GM19452 (cell line): ENCODE measurements at regions not wholly inside any gene's neighbourhood (a gene's known extent, or its start where the extent isn't known, plus 50 kb on each side); places are given as distances from the start of the nearest gene placed in this dataset.

Experiments
- ATAC-seq: cut with Tn5 transposase; IDR thresholded peaks from one replicate; pipeline ENCODE4 v1.9.1; 2021; ENCODE audit not compliant: unreplicated experiment

DNA sequence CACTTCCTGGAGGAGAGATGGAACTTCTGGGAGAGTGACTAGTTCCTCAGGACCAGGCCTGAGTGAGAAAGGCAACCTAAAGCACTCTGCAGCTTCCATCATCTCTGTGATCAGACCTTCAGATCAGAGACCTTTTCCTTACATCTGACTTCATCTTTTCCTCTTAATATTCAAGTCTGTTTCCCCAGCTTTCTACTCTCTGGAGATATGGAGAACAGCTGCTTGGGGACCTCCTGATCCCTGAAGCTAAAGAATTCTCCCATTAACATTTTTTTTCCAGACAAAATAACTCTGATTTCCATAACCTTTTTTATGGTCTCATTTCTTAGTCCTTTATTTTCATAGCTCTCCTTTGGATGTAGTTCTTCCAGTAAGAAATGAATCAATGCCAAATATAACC, 133.4 kb upstream of the FNDC3A start:
- no peak for ATAC-seq

DNA sequence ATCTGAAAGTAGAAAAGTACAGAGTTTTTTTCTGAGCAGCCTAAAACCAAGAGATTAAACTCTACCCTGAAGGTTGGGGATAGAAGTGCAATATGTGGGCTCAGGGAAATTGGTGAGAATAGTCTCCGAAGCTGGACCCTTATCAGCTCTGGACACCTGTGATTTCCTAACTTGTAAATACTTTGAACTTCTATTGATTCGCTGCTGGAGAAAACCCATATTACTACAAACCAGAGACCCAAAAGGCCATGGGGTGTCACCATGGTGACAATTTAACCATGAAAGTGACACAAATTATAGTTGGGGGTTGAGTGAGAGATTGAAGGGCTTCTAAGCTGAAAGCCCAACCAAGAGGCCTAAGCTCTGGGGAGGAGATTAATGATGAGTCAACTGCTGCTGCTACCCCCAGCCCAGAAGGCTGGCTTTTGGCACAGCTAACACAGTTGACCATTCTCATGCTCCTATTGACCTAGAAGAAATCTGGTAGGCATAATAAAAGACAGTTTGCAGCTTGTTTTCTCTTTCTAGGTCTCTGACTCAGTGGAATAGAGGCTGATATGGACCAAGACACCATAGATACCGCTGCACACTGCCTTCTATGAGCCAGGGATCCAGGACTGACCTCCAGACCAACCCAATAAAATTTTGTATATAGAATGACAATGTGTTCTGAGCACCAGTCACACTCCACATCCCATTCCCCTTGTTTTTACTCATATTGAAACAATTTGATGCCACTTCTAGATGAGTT, 131.9 kb upstream of the FNDC3A start:
- no peak for ATAC-seq

DNA sequence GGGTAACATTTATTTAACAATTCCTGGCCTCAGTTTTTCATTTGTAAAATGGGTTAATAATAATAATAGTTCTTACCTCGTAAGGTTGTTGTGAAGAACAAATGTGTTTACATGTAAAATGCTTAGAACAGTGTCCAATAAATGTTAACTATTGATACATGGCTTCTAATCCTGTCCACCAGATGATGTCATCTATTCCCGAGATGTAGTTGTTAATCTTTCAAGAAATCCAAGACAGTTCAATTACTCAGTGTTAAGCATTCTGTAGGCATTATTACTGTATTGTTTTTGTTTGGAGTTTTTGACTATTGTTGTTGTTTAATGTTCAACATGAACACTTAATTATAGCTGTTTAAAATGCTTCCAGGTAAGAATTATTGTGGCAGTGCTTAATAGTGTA, 131.0 kb upstream of the FNDC3A start:
- no peak for ATAC-seq

DNA sequence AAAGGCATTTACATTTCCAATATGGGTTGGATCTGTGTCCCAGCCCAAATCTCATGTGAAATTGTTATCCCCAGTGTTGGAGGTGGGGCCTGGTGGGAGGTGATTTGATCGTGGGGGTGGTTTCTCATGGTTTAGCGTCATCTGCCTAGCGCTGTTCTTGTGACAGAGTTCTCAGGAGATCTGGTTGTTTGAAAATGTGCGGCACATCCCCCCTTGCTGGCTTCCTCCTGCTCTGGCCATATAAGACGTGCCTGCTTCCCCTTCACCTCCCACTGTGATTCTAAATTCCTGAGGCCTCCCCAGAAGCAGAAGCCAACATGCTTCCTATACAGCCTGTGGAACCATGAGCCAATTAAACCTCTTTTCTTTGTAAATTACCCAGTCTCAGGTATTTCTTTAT, 126.2 kb upstream of the FNDC3A start:
- no peak for ATAC-seq

DNA sequence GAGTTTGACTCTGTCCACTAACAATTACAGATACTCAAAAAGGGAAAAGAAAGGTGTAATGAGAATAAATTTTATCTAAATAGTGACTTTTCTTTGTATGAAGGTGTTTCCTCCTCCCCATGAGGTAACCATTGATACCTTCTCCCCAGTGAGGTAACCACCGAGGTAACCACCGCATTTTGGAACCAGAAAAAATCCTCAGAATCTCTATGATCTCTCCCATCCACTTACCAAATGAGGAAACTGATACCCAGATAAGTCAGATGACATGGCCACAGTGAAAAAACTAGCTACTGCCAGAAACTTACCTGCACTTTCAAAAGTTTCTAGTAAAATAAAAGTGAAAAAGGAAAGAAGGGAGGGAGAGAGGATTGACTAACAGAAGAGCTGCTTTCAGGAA, 124.0 kb upstream of the FNDC3A start:
- no peak for ATAC-seq

DNA sequence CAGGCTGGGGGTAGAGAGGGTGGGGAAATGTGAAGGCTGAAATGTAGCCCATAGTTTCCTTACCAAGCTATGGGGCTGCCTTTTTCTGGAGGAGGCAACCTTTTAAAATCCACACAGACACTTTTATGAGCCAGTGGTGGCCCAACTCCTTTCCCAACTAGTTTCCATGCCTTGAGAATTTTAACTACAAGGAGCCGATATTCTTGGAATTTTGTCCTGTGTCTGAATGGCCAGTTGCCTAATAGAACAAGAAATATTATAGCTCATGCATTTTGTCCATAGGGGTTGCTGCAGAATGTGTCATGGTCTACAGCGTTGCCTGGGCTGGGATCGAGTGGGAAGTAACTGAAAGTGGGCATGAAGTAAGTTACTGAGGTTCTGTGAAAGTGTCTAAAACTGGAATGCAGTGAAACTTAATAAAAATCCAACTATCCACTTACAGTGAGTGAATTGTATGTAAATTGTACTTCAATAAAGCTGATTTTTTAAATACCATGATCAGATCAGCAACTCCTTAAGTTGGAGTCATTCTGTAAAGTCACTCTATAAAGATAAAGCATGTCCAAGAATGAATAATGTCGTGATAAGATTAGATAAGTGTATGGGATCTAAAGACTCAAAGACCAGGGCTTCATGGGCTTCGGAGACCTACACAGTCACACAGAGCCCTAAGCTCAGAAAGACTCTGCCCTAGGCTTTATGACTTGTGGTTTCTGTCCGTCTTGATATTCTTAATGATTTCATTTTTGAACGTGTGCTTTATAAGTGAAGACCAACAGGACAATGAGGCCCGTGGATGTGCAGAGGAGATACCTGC, 122.6 kb upstream of the FNDC3A start:
- no peak for ATAC-seq

DNA sequence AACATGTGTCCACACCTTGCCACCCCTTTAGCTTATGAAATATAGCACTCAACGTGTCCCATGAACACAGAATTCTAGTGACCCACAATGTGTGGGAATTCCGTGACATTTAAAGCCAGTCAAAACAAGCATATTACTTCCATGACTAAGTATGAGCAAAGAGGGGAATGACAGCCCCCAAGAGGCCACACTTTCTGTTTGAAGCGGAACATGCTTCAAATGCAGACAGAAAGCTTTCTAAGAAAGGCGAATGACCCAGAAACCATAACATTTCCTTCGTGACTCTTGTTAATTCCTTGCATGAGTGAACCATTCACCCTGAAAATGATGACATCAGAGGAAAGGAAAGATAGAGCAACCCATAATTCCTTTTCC, 122.0 kb upstream of the FNDC3A start:
- ATAC-seq, result no peak

DNA sequence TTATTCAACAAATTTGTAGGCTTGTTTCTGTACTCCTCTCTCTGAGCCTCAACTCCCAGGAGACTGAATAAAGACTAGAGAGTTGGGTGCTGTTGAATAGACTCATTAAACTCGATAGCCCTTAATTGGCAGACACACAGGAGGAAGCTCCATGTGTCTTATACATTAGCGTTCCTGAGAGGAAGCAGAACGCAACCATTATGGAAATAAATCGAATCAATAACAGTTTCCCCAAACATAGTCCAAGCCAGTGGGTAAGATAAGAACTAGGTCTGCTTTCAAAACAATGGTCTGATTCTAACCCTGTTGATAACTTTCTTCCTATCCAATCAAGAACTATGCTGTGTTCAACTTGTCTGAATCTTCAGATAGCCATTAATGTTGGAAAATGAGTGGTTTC, 118.1 kb upstream of the FNDC3A start:
- ATAC-seq, result no peak

DNA sequence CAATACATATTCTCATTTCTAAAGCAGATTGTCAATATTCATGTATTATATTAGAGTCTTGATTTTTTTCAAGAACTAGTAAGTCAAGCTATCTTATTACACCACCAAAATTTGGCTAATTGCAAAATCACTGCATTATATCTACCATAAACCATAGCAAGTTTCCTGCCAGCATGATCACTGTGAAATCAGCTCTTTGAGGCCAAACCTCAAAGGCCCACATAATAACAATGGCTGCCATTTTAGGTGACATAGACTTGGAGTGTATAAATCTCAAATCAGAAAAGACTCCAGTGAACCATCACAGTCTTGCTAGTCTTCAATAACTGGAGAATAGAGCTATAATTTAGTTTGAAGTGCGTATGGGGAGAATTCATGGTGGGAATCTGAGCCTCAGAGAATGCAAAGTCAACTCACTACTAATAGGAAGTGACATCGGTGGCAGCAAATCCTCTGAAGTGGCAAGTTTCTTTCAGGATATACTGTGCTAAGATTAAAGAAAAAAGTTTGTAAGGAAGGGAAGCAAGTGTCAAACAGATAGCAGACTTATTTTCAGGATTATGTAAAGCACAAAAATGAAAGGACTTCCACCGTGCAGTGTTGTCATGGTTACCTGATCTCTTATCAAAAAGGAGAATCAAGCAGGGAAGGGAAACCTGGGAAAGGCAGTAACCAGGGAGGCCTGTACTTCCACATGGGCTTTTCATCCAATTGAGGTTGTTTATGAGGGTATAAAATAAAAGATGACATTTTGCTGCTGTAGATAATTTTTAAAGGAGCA, 117.4 kb upstream of the FNDC3A start:
- no peak for ATAC-seq

DNA sequence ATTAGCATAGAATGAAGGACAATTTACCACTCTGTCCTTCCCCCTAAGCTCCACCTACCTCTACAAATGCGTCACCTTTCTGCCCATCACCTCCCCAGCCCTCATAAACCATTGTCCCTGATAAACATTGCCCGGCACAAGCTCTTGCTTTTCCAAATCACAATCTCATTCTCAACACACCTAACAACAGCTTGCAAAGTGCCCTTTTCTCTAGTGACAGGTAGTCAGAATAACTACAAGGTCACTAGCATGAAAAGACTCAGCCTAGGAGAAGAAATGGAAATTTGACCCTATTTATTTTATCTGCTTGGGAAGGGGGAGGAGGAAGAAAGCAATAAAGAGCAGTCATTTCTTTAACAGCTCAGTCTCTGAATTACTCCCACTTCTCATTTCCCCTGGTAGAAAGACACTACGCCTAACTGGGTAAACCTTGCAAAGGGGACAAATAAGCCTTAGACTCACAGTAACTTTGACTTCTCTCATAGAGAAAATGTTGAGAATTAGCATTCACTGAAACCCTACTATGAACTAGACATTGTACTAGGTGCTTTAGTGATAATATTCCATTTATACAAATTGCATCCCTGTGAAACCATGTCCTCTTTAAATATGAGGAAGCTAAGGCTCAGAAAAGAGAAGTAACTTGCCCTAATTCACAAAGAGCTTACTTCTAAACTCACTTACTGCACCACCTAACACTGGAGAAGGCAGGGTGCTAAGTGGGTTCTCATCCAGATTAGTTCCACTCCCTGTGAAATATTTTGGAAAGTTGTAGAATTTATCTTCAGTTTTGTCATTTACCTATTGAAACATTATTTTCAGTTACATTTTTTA, 116.2 kb upstream of the FNDC3A start:
- no peak for ATAC-seq

DNA sequence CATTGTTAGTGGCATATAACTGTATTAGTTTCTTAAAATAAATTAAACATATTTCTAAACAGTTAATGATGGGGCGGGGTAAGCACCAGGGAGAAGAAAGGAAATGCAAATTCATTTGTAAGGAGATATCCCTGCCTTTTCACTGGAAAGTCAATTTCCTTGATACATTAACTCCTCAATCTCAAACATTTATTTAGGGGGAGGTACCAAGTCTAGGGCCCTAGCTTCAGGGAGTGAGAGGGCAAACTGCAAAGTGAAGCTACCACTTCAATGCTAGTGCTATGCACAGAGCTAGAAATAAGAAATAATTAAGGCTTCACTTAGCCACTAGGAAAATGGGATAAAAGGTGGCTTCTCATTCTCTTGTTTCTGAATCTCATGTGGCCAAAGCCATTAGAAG, 115.3 kb upstream of the FNDC3A start:
- ATAC-seq, result no peak

DNA sequence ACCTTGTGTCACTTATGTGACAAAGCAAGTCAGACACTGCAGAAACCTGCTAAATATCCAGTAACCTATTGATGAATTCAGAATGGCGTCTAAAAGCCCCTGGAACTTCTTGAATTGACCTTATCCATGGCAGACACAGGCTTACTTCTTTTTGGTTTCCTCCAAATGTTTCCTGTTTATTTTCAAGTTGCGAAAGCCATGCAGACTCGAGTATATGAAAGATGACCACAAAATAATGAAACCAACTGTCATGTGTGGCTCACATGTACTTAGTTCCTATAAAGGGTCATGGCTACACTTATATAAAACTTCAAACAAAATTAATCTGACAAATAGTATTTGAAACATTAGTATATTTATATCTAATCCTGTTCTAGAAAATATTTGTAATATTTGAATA, 113.1 kb upstream of the FNDC3A start:
- ATAC-seq, result no peak

DNA sequence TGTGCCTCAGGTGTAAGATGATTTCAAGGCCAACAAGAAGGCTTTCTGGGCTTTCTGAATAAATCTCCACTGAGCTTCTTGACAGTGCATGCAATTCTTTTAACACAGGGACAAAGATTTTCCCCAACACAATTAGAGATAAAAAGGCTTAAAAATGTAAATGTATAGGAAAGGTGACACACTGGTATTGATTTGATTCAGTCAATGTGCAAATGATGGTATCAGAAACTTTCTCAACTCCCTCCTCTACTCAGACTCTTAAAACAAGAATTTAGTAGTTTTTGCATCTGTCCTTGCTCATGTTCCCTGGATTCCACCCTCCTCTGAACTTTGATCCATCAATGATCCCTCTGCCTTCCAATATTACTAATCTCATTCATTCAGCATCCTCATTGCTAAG, 111.6 kb upstream of the FNDC3A start:
- ATAC-seq, result no peak

DNA sequence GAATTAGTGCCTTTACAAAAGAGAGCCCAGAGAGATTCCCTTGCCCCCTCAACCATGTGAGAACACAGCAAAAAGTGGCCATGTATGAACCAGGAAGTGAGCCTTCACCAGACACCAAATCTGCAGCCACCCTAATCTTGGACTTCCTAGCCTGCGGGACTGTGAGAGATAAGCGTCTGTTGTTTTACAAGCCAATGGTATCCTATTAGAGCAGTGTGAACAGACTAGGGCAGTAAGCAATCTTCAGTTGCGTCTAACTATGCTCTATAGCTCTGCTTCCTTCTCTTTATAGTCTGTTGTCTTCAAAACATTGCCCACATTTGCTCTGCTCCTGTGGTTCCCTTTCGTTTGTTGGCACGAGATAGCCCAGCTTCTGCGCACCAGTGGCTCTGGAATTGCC, 109.5 kb upstream of the FNDC3A start:
- no peak for ATAC-seq

DNA sequence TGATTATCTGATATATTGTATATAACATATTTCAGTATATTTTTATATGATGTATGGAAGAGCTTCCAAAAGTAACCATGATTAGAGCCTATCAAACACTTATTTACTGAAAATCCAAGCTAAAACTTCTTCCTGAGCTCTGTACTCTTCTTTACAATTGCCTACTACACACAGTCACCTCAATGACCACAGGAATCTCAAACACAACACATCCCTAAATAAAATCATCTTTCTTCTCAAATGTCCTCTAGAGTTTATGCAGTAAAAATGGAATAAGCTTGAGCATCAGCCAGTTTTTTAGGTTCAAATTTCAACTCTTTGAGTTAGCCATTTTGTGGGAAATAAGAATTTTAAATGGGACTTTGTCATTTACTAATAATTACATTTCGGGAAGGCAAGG, 102.6 kb upstream of the FNDC3A start:
- ATAC-seq, result no peak

DNA sequence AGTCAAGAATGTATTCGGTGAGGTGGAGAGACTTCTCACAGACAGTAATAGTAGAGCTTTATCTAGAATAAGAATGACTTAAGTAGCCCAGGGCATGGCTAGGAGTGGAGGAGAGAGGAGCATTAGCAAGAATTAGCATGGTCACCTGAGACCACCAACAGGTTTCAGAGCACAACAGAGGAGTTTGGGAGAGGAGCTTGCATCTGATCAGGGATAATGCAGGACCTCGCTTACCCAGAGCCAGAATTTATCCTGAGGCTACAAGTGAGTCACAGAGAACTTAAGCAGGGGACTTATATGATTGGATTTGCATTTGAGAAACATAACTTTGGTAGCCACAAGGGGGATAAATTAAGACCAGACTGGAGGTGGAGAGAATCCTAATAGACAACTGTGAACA, 102.1 kb upstream of the FNDC3A start:
- ATAC-seq, result no peak

DNA sequence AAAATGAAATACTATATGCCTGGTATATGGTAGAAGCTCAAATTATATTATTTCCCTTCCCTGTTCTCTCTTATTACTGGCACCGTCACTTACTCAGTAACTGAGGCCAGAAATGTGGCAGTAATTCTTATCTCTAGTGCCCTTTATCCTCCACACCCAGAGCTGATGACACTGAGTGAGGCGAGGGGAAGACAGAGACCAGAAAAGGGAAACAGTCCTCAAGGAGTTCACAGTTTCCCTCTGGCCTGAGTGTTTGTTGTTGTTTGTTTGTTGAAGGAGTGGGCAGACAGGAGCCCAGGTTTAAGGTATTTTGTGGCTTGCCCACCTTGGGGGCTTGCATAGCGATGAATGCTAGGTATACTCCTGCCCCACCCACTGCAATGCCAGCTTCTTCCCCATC, 101.5 kb upstream of the FNDC3A start:
- no peak for ATAC-seq

DNA sequence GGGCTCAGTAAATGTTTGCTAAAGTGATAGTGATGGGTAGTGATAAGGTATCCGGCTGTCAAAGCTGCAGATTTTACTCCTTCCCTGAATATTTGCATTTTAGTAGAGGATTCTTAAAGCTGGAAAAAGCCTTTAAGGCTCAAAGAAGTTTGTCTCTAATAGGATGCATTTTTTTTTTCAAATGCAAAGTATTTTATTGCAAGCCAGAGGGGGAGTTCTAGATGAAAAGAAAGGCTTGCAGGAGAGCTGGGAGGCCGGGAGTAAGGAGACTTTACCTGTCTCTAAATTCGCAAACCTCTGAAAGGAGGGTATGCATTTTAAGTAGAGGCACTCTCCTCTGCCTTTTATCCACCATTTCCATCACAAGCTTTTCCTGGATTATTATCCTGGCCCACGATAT, 100.7 kb upstream of the FNDC3A start:
- ATAC-seq, result no peak

DNA sequence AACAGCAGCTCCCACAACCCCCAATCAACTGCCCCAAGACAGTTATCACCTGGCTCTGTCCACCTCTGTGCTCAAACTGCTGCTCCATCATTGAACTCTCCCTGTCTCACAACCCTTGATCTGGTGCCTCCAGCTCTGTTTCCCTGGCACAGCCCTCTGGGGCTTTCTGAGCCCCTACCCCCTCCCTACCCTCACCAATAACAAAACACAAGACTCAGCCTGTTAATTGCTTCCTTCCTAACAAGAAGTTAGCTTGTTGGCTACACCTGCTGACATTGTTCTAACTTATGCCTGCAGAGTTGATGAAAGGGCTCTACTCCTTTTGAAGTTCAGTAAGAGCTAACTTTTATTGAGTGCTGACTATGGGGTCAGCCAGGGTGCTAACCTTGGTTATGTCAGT, 99.4 kb upstream of the FNDC3A start:
- ATAC-seq, result no peak

DNA sequence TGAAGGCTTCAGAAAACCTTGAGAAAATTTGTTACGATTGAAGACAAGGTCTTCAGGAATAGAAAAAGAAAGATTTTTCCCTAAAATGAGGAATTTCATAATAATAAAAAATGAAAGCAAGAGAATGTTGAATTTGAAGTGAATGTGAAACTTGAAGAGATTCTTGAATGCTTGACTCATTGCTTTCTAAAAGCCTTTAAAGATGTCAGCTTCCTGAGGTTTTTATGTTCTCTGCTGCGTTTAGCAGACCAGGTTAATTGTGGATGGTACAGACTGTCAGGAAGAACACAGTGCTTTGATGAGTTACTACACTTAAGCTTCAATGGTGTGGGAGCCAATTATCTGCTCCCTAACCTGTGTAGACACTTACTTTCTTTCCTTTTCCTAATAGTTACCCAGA, 96.3 kb upstream of the FNDC3A start:
- ATAC-seq, result no peak

DNA sequence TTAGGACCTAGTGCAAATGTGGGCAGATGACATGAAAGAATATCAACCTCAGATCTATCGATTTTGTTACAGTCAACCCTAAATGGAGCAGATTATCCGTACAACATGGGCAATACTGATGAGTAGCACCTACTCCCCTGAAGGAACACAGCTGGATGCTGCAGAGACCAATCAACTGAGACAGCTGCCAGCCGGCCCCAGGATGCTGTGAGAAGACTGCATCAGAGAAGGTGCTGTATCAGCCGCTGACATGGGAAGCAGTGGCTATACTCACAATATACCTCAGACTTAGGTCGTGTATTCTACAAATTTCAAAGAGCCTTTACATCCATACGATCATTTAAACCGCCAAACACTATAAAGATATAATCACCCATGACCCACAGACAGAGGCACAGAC, 95.9 kb upstream of the FNDC3A start:
- no peak for ATAC-seq
